ENCODE measurements at regions not wholly inside any gene's neighbourhood (a gene's known extent, or its start where the extent isn't known, plus 50 kb on each side); places are given as distances from the start of the nearest gene placed in this dataset.

- TF ChIP-seq CTCF (IDR thresholded peaks at IDR 0.05; ENCODE audit: poor library complexity) (no peak), EZH2 (IDR thresholded peaks at IDR 0.05; ENCODE audit: borderline replicate concordance) (no peak)
Observed at GRCh38 chr14:26330982-26331381, 266.9 kb downstream of the NOVA1 start.

All from hepatocyte (in vitro differentiated cells).